ENCODE measurements at regions not wholly inside any gene's neighbourhood (a gene's known extent, or its start where the extent isn't known, plus 50 kb on each side); places are given as distances from the start of the nearest gene placed in this dataset.

DNA sequence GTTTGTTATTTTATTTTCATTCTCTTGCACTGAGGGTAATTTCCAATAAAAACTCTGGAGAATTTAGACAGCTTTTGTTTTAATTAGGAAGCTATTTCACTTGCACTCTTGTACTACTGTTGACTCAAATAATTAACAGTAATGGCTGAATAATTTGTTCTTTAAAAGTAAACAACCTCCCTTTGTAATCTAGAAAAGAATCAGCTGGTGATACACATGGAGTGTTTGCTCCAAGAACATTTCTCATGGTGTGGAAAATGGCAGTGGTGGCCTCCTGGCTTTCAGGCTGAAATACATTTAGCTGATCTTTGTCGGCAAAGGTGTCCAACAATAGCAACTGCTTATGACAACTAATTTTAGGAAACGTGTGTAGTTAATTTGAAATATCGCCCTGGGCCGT, 129.4 kb downstream of the C9orf152 start:
- no peak for DNase-seq (ENCODE audit: low spot score)
- in situ Hi-C loops (cut with MboI; ENCODE audit: low sequenced_read_pairs, unreplicated experiment) = no loop called here
- TF ChIP-seq, protein P1, sequence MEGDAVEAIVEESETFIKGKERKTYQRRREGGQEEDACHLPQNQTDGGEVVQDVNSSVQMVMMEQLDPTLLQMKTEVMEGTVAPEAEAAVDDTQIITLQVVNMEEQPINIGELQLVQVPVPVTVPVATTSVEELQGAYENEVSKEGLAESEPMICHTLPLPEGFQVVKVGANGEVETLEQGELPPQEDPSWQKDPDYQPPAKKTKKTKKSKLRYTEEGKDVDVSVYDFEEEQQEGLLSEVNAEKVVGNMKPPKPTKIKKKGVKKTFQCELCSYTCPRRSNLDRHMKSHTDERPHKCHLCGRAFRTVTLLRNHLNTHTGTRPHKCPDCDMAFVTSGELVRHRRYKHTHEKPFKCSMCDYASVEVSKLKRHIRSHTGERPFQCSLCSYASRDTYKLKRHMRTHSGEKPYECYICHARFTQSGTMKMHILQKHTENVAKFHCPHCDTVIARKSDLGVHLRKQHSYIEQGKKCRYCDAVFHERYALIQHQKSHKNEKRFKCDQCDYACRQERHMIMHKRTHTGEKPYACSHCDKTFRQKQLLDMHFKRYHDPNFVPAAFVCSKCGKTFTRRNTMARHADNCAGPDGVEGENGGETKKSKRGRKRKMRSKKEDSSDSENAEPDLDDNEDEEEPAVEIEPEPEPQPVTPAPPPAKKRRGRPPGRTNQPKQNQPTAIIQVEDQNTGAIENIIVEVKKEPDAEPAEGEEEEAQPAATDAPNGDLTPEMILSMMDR (IDR thresholded peaks at IDR 0.05; ENCODE audit: borderline replicate concordance, control extremely low read depth, extremely low read depth, insufficient read depth, missing control alignments) = no peak

DNA sequence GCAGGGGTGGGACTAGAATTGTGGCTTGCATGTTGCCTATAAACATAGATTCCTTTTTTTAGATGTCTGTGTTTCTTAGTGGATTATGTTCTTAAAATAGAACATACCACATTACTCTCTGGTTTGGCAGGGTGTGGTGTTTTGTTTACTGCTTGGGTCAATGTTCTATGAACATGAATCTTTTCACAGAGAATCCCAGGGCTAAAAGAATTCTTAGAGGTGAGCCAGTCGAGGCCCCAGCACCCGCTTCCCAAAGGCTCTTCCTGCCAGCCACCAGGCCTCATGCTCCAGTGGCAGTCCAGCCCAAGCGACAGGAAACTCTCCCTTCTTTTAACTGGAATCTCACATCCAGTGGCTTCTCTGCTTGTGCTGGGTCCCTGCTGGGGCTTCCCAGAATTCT, 126.6 kb downstream of the C9orf152 start:
- TF ChIP-seq, protein P1 (IDR thresholded peaks at IDR 0.05; ENCODE audit: borderline replicate concordance, control extremely low read depth, extremely low read depth, insufficient read depth, missing control alignments) = no peak
- in situ Hi-C loops (cut with MboI; ENCODE audit: low sequenced_read_pairs, unreplicated experiment) = no loop called here
- no peak for DNase-seq (ENCODE audit: low spot score)

DNA sequence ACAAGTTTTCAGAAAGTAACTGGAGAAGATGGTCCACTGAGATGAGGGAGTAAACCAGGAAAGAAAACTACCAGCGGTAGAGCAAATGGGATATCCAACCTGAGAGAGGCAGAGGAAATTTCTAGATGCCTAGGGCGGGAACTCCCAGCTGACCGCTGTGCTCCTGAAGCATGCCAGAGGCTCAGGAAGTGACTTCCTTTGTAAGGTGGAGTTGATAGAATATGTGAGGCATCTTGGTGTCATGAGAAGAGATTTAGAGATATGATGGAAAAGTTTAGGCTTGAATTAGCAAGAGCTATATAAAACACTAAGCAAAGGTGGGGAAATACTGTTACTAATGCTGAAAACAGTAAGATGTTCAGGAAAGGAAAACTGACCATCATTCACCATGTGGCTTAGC, 124.1 kb downstream of the C9orf152 start:
- no peak for DNase-seq (ENCODE audit: low spot score)
- TF ChIP-seq, protein P1 (IDR thresholded peaks at IDR 0.05; ENCODE audit: borderline replicate concordance, control extremely low read depth, extremely low read depth, insufficient read depth, missing control alignments) = no peak
- in situ Hi-C loops (cut with MboI; ENCODE audit: low sequenced_read_pairs, unreplicated experiment) = no loop called here

DNA sequence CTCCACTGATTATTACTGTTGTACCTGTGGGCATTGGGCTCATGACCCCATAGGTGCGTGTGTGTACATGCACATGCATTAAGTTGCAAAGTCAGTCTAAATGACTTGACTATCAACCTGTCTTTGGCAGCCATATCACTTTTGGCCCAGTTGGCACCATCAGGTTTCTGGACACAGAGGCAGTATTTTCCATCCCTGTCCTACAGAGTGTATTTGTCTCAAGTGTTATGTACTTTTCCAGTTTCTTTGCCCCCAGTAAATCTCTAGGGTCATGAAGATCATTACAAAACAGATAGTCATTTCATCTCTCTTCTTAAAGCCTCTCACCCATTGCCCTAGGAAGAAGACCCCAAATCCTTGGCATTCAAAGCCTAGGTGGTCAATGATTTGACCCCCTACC, 121.4 kb downstream of the C9orf152 start:
- DNase-seq (ENCODE audit: low spot score) = no peak
- in situ Hi-C loops (cut with MboI; ENCODE audit: low sequenced_read_pairs, unreplicated experiment) = no loop called here
- TF ChIP-seq, protein P1 (IDR thresholded peaks at IDR 0.05; ENCODE audit: borderline replicate concordance, control extremely low read depth, extremely low read depth, insufficient read depth, missing control alignments) = no peak

DNA sequence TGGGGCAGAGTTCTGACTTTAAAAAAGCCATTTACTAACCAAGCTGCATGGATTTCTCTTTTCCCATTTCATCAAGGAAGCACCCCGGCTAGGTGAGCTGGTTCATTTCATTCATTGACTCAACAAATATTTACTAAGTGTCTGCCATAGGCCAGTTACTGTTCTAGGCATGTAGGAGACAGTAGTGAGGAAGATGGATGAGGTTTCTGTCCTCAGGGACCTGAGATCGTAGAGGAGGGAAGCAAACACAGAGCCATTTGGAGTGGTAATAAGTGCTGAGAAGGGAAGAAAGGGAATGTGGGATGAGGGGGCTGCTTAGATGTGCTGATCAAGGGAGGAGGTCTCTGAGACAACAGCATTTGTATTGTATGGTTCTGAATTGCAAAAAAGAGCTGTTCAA, 120.4 kb downstream of the C9orf152 start:
- no peak for DNase-seq (ENCODE audit: low spot score)
- in situ Hi-C loops (cut with MboI; ENCODE audit: low sequenced_read_pairs, unreplicated experiment) = no loop called here
- TF ChIP-seq, protein P1 (IDR thresholded peaks at IDR 0.05; ENCODE audit: borderline replicate concordance, control extremely low read depth, extremely low read depth, insufficient read depth, missing control alignments) = no peak

DNA sequence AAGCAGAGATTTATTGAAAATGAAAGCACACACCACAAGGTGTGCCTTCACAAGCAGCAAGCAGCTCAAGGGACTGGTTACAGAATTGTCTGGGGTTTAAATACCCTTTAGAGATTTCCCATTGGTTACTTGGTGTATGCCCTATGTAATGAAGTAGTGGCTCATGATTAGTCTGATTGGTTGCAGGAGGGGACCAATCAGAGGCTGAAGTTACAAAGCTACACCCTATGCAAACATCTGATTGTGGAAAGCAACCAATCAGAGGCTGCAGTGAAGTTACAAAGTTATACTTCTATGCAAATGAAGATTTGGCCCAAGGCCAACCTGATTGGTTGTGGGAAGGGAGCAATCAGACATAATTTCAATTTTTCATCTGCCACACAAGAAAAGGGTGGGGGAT, 119.9 kb downstream of the C9orf152 start:
- TF ChIP-seq, protein P1 (IDR thresholded peaks at IDR 0.05; ENCODE audit: borderline replicate concordance, control extremely low read depth, extremely low read depth, insufficient read depth, missing control alignments) = no peak
- DNase-seq (ENCODE audit: low spot score) = no peak
- in situ Hi-C loops (cut with MboI; ENCODE audit: low sequenced_read_pairs, unreplicated experiment) = no loop called here

All from GM13976 (cell line).